ENCODE measurements at regions not wholly inside any gene's neighbourhood (a gene's known extent, or its start where the extent isn't known, plus 50 kb on each side); places are given as distances from the start of the nearest gene placed in this dataset.

DNA sequence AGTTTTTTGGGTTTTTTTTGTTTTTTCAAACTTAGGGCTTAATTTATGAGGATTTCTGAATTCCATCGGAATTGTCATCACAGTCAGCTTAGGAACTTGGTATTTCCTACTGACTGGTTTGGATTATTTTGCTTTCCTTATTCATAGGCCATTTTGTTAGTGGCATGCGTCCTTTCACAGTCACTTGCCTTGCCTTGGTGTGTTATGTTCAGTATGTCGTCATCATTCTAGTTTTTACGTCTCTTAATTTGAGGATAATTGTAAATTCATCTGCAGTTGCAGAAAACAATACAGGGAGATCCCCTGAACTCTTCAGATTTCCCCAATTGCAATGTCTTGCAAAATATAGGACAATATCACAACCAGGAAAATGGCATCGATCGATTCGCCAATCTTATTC, 485.3 kb downstream of the CBLN2 start:
- DNase-seq = no peak

DNA sequence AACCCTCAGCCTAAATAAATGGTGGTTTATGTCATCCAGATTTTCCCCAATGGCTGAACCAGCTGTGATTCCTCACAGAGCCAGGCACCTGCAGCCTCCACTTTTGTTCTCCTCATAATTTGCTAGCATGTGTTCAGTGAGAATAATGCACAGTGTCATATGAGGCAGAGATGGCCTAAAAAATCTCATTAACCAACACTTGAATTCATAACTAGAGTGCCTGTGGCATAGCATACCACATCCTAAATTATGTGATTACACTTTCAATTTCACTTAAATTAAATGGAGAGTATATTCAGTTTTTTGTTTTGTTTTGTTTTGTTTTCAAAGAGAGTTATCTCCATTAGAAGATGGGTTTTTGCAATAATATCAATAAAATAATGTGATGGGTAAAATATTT, 488.0 kb downstream of the CBLN2 start:
- no peak for DNase-seq

DNA sequence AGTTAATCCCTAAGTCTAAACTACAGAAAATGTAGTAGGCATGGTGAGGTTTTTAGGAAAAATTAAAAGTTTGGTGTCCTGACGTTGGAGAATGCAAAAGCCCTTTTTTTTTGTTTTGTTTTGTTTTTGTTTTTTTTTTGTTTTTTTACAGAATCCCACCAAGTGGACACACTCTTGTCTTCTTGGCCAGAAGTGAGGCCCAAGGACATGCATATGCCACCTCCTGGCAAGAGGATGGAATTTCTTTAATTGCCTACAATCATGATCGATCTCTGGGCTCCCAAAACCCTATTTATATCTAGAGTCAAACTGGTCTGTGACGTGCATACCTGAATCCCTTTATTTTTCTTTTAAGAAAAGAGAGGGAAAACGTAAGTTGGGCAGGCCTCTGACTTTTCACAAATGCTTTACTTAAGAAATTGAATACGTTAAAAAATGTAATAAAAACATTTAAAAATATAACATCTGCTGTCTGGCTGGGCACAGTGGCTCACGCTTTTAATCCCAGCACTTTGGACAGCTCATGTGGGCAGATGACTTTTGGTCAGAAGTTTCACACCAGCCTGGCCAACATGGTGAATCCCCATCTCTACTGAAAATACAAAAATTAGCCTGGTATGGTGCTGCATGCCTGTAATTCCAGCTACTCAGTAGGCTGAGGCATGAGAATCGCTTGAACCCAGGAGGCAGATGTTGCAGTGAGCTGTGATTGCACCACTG, 502.7 kb downstream of the CBLN2 start:
- DNase-seq = no peak

DNA sequence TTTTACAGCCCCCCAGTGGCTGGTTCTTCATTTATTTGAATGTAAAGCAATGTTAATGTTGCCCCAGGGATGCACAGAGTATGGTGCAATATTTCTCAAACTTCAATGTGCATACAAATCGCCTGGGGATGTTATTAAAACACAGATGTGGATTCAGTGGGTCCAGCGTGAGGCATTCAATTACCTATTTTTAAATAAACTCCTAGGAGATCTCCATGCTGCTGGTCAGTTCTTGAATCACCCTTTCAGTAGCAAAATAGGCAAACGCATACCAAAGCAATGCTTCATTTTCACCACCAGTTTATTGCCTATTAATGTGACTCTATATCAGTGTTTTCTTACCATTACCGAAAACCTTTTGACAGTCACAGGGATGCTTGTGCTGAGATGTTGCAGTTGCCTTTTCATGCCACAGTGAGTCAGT, 530.7 kb downstream of the CBLN2 start:
- DNase-seq = no peak

DNA sequence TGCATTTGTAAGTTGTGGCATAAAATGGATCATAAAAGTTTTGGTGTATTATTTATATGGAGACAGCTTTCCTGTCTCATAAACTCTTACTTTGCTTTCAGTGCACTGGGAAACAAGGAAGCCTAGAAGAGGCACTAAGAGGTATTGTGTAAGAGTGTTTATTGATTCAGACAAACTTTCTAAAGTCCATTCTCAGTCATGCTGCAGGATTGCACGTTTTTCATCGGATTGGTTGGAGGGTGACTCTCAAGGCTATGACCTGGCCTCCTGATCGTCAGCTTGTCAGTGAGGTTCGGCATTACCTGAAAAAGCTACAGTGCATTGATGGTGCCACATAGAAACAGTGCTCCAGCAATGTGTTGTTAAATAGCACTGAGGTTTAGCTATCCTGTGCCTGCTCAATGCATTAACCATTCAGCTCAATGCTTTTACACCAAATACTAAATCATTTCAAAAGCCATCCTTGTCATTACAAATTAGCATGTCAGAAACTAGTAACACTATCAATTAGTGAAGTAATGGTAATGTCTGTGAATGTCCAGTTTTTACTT, 545.5 kb downstream of the CBLN2 start:
- no peak for DNase-seq

DNA sequence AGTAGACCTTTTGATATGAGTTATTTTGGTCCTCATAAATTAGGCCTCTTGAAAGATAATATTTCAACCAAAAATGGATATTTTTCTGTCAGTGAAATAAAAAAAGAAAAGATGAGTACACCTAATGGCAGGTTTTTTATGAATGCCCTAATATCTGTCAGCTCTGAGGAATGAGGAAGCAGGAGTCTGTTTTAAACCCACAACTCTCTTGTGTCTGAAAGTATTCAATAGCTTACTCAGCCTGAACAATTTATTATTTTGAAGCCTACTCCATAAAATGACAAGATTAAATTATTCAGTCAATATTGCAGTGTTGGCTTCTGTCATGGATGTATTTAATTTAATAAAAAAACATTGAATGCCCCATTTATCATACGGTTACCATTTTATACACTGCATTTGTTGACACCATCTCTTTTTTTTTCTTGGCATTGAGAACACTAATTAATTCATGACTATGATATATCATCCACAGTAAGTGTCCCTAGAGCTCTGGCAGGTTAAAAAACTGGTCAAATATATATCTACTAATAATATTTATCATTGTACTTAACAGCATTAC, 548.2 kb downstream of the CBLN2 start:
- no peak for DNase-seq

DNA sequence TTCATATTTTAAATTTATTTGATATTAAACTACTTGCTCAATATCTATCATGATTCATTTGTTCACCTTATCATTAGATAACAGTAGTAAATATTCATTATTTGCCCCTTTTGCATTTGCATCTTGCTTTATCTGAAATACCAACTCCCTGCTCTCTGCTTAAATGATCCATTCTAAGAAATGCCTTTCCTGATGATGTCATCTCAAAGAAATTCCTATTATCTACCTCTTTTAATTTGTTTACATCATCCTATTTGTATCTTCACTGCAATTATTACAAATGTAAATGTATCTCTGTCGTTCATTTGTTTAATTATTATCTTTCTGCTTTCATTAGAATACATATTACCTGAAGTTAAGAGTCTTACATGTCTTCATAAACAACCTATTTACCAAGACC, 549.9 kb downstream of the CBLN2 start:
- no peak for DNase-seq

DNA sequence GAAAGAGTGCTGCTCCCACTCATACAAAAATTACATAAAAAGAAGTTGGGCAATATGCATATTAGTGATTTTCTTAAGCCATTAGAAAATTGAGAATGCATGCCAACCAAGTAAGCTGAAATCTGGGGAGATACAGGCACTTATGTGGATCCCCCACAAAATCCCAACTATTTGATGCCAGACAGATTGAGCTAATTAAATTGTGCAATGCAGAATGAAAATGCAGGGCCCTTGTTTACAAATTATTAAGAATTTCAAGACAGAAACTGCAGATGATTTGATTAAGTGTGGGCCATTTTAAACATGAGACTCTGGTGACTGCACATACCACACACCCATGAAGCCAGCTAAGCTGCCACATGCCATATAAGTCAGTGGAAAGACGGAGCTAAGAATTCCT, 554.5 kb downstream of the CBLN2 start:
- no peak for DNase-seq

DNA sequence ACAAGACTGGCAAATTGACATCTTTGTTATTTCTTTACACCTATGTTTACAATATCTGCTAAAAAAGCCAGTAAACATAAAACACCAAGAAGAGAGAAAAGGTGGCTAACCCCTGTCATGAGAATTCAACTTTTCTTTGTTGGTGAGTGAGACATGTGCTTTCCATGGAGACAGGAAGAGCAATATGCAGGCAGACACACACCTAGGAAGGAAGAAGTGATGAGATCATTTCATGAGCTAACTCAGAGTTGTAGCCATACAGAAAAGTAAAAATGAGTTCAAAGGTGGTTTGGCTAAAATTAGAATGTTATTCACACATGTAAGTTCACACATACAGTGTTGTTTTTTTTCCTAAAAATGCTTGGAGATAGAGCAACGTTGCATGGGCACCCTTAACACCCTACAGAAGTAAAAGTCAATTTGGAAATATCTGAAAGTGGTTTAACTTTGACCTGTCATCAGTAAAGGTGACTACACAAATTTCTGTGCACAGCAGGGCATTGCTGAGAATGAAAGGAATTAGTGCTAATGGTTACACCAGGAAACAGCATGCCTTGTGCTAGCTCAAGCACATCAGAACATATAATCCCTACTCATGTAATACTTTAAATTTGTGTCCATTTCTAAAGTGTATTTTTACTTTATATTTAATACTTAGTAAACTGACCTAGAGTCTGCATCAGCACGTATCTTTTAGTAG, 557.6 kb downstream of the CBLN2 start:
- DNase-seq = no peak

DNA sequence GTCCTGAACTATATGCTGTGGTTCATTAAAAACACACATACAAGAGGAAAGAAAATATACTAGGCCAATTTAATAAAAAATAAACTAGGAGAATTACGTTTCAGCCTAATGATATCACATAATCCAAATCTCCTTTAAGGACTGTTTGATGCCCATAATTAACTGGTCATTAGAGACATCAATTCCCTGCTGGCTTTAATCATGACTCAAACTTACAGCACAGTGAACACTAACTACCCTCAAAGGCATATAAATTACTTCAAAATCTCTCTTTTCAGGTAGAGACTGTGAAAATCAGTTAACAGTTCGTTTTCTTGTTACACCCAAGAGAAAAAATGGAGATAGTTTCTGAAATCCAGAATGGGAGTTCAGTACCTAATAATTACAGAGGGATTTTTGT, 567.4 kb downstream of the CBLN2 start:
- DNase-seq = no peak

DNA sequence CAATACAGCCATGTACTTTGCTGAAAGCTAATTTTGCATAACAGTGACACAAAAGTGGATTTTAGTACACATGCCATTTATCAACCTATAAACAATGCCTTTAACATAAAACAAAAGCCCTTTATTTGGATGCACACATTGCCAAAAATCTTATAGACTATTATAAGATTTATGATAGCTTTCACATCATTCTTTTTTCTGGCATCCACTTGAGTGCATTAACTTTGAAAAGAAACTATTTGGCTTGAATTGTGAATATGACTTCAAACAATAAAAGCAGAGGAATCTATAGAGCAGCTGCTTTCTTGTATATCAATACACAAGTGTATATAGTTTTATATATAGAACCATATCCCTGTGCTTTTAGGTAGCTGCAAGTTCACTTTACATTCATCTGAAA, 577.4 kb downstream of the CBLN2 start:
- no peak for DNase-seq

DNA sequence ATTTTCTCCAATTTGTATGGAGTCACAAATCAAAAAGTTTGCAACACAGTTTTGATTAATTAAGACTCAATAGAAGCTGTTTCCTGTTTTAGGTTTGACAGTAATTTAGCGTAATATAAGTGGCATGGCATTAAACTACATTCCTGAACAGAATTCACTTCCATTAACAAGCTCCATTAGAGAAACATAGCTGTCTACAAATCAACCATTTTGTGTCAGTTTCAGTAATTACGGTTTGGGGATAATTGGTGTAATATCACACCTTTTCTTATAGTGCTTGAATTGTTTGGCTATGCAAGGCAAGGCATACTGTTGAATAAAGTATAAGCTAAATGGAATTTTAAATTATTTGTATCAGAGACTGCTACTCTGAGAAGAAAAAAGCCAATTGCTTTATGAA, 585.5 kb downstream of the CBLN2 start:
- DNase-seq = no peak

DNA sequence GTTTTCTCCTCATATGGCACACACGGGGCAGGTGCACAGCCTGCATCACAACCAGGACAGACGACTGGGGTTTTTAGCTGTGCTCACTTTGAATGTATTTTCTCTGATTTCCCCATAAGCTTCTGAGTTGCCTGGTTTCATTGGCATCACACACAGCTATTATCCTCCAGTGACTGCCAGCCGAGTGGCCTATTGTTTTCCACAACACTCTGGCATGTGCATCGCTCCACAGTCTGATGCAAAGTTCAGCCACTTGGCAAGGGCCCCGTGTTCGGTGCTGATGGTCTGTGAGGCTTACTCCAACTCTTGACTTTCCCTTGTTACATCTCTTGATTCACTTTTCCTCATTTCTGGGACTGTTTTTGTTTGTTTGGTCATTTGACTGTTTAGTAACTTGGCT, 593.1 kb downstream of the CBLN2 start:
- no peak for DNase-seq

DNA sequence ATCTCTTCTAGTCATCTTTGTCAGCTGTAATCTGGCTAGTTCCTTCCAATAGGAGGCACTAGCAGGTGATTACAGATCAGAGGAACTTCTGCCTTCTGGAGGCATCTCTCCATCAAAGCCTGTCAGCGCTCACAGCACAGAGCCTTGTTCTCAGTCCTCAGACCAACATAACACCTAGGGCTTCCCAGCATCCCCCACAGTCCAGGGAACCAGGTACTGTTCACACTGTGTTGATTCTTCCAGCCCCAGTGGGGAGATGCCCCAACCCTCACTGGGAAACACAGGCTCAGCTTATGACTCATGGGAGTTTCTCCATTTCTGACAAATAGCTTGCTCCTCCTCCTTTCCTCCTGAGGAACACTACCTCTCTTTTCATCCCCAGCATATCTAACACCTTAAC, 601.7 kb downstream of the CBLN2 start:
- no peak for DNase-seq

DNA sequence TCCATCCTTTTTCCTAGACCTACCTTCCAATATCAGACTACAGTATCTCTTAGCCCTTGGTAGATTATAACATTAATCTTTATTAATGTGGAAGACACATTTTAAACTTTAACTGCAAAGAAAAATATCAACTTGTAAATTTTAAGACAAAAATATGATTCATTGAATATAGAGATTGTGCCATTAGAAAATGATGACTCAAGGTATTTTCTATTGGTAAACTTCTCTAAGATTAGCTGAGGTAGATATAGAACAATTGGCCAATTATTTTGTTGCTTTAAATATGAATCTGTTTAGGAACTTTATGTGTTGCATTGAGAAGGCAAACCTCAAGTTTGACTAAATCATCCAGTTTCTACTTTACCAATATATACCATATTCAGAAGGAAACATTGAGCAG, 604.7 kb downstream of the CBLN2 start:
- no peak for DNase-seq

DNA sequence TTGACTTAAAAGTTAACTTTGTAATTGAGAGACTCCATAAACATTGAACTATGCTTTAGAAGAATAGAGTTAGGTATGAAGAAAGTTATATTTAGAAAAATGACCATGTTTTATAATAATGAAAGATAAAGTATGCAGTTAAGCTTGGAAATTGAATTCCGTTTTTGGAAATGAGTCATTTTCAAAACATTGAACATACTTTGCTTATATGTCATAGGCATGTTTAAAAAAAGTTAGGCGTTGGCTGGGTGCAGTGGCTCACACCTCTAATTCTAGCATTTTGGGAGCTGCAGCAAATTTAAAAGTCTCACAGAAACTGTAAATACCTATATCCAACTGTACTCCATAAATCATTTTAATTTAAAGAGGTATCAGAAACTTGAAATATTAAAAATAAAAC, 607.4 kb downstream of the CBLN2 start:
- no peak for DNase-seq

DNA sequence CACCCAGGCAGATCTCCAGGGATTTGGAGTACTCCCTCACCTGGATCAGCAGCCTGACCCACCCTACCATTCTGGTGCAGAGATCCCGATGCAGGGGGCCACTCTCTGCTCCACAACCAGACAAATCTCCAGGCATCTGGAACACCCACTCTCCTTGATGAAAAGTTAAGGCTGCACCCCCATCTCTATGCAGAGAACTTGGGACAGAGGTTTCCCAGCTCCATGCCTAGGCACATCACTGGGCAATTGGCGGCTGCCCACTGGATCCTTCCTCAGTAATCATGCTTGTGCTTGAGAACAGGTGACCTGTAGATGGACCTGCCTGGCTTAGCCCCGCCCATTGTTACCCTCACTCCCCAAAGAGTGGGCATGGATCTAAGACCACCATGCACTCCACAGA, 624.9 kb downstream of the CBLN2 start:
- no peak for DNase-seq

DNA sequence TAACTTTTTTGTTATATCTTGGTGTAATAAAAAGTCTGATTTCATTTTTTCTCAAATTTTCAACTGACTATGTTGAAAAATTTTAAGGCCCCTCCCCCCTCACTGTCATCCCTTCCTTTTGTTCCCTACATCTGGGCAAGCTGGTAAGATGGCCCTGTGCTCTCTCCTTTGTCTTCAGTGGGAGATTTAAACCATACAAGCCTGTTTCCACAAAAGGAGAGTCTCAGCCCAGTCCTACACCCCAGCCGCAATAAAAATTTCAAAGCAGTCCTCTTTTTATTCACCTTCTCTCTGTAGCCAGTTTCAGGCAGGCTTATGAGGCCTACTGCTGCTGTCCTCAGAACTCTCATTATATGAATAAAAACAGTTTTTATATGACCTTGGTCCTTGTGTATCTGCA, 630.5 kb downstream of the CBLN2 start:
- no peak for DNase-seq

DNA sequence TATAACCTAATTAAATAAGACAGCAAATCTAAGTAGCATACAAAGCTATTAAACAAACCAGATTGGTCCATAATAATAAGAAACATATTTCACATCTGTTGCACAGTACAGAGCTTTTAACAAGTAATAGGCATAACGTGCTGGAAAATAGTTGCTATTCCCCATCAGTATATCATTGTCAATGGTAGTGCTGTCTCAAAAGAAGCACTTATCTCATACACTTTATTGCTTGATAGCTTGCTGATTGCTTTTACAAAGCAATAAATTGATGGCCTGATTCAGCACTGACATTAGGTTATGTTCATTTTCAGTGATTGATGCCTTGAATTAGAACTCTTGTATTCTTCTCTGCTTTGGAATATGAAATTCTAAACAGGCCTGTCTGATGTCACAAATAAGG, 641.7 kb downstream of the CBLN2 start:
- DNase-seq = no peak

DNA sequence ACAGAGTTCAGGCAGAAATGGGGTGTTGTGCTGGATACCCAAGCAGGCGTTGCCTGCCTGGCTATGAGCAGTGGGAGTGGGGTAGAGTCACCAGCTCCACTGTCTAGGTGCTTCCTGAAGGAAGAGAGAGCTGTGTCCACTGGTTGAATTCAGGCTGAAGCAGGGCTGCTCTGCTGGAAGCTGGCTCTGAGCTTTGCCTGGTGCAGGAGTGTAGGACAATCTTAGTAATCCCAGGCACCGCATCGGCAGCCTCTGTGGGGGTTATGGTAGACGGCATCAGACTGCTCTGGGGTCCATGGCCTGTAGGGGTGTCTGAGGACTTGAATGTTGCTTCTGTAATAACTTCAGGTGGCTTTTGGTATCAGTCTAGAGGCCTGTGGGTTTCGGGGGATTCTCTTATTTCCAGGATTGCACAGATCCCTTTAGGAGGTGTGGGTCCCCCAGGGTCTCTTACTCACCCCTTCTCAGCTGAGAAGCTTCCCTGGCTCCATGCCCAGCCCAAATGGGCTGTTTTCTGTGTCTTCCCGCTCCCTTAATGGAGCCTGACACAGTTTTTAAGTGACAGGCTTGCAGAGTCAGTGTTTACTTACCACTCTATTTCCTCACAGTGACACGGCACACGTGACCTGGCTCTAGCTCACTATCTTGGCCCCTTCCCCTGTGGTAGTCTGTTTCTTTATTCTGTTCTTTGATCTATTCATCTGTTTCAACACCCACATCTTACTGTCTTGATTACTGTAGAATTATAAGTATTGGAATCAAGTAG, 644.3 kb downstream of the CBLN2 start:
- DNase-seq = no peak

DNA sequence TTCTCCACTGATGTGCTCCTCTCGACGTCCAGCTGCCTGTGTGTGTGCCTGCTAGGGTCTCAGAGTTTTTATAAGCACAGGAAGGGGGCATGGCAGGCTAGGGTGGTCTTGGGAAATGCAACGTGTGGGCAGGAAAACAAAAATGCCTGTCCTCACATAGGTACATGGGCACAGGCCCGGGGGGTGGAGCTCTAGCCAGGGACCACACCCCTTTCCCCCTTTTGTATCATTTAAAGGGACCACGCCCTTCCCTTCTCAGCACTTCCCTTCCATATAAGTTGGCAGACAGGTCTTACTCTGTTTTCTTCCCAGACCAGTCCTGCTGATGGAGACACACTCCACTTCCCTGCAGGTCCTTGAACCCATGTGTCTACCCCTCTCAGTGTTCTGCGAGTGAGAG, 645.0 kb downstream of the CBLN2 start:
- no peak for DNase-seq

DNA sequence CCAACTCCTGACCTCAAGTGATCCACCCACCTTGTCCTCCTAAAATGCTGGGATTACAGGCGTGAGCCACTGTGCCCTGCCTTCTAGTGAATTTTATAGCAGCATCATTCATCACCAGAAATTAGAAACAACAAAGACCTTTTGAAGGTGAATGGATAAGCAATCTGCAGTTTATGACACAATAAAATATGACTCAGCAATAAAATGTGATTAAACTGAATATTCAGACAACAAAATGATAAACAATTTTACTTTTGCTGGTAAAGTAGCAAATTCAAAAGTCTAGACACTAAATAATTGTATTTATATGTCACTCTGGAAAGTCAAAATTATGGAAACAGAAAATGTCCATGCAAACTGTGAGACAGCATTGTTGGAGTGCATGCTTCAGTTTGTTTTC, 656.6 kb downstream of the CBLN2 start:
- DNase-seq = no peak

DNA sequence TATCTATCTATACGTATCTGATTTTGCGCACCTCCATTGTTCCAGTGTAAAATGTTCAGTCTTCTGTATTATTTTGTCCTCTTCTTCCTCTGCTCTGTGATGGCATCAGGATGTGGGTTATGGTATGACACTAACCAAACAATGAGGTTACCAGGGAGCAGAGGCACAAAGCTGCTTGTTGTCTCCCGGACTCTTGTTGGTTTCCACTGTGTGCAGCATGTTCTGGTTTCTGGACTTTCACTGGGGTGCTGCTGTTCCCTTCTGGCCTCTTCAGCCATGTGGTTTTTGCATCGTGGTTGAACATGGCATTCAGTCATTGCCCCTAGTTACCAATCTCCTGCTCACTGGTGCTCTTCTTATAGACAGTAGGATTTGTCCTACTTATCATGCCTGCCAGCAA, 665.9 kb downstream of the CBLN2 start:
- DNase-seq = no peak

DNA sequence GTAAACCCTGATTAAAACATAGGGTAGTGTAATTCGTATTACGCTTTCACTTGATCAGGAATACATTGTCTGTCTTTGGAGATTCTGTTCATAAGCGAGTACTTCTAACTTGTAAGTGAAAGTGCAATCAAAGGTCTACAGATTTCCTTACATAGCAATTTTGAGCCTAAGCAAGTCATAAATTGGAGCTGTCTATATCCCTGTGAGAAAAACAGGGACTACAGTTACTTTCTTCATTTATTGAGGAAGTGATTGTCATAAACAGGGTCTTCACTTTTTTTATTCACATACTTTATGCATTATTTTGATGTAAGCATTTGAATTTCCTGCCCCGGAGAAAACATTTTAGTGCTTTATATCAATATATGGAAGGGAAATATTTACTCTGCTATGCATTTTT, 670.4 kb downstream of the CBLN2 start:
- no peak for DNase-seq
